Right hindlimb (tissue), 1 donor: ENCODE measurements at regions not wholly inside any gene's neighbourhood (a gene's known extent, or its start where the extent isn't known, plus 50 kb on each side); places are given as distances from the start of the nearest gene placed in this dataset.
"Not testable (repeated sequence)": the region's sequence is repeated elsewhere in the genome, so short reads cannot be mapped to it uniquely, and the experiment has no call there.

Experiments
- DNase-seq: peaks from one replicate; pipeline ENCODE4 v3.0.0-alpha.2; 2018

DNA sequence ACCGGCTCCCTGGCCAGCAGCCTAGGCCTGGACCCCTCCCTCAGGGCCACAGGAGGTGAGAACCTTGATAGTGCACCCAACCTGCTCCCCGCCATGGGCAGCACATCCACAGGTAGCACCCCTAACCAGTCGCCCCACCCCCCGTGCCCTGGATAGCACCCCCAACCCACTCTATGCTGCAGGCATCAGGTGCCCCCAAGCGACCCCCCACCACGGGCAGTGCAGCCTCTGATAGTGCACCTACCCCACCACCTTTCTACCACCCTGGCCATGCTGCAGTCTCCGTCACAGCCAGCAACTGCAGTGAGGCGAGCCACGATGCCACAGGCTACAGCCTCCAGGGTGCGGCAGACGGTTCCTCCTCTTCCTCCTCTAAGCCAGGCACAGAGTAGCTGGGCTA, 55.6 kb downstream of the SOWAHC start:
- DNase-seq = no peak

DNA sequence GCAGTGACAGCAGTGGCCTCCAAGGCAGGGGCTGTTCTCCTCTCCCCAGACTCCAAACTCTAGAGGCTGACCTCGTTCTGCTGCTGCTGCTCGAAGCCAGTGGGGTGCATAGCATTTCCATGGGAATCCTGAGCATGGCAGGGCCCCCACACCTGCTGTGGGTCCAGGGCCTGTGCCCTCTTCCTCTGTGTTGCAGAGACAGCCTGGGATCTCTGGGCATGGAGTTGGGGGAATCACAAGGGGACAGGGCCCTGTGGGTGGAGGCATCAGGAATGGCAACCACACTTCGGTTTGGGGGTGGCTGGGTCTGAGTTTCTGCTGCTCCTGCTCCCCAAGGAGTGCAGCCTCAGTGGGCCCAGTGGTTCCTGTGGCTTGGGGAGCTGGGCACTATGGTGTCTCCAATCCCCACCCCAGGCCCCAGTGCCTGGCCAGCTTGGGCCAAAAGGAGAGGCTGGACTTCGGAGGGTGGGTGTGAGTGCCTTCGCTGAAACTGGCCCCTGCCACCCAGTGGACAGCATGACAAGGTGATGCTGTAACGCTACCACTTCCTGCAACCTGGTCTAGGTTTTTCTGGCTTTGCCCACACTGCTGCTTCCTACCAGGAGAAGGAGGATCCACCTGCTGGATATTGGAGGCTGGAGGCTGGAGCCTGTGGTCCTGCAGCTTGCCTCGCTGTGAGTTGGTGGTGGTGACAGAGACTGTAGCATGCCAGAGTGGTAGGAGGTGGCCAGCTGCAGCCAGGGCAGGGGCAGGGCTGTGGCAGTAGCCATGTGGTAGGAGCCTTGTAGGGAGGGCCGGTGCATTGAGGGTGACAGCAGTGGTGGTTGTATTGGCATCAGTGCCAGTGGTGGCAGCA, 56.6 kb downstream of the SOWAHC start:
- no peak for DNase-seq

DNA sequence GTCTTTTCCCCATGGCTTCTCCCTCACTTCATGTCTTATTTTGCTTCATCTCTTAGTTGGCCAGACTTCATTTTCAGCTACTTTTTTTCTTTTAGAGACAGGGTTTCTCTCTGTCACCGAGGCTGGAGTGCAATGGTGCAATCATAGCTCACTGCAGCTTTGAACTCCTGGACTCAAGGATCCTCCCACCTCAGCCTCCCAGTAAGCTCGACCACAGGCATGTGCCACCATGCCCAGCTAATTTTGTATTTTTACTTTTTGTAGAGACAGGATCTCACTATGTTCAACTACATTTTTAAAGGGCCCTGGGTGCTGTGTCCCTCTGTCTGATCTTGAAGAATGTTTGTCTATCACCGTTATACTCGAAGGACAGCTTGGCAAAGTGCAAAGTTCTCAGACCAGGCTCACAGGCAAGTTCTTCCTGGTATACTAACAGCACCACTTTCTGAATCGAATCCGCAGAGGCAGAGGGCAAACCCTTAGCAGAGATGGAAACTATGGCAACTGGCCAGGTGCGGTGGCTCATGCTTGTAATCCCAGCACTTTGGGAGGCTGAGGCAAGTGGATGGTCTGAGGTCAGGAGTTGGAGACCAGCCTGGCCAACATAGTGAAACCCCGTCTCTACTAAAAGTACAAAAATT, 60.9 kb downstream of the SOWAHC start:
- no peak for DNase-seq

DNA sequence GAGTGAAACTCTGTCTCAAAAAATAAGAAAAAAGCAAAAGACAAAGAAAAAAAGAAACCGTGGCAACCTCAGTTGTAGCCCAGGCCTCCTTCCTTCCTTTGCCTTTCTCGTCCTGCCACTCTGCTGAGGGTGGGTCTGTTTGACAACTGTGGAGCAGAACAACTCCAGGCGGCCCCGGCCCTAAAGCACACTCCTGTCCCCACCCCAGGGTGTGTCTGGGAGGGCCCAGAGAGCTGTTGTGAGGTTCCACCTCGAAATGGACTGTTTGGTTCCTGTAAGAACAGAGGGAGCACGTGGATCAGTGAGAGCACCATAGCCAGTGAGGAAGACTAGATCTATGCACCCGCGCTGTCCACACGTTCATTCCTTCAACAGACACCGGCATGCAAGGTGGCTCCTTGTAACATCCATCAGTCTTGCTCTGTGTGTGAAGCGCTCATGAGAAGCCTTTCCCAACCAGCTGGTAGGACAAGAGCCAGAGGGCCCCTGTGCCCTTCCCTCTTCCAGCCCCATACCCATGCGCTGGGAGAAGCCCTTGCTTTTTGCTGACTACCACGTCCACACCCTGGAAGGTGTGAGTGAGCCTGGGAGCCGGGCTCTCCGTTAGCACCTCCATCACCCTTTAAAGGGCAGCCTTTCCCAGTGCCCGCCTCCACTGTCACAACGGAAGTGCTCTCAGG, 61.6 kb downstream of the SOWAHC start:
- no peak for DNase-seq

DNA sequence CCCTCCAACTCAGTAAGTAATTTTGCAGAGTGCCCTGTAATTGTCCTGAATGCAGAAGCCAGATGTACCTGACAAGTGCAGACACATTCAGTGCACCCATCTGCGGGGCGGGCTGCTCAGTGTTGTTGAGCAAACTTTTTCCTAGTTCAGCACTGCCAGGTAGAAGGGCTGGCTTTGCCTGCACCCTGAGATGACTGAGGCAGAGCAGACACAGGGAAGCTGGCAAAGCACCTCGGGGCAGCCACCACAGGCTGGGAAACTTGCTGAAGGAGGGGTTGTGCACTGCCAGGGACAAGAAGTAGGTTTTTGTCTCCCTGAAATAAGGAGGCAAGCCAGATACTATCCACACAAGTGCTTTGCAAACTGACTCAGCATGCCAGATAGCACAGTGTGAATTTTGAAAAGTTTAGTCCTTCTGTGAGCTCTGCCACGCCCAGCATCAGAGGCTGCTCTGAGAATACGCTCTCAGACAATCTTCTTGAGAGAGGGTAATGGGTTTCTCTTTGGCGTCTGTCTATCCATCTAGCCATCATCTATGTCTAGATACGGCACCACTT, 62.3 kb downstream of the SOWAHC start:
- no peak for DNase-seq

DNA sequence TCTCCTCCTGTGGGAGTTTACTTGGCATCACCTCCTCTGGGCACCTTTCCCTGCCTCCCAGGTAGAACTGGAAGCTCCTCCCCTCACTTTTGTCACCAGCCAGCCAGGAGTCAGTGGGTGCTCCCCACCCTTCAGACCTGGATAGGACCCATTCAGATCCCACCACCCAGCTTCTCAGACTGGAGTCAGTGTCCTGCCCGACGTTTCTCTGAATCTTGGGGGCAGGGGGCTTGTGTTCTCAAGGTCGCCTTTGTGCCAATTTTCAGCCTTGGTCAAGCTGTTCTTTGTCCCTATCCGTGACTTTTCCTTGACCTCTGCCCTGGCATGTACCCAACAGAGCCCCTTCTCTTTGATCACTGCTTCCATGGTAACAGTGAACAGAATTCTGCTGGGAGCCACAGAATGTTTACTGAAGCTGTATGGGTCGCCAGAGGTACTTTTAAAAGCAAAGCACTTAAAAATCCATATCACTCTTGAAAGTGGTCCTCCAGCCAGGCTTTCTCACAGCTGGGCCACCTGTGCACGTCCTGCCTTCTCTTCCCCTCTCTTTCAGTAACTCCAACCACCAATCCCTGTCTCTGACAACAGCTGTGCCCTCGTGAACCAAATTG, 63.1 kb downstream of the SOWAHC start:
- DNase-seq = not testable (repeated sequence)

DNA sequence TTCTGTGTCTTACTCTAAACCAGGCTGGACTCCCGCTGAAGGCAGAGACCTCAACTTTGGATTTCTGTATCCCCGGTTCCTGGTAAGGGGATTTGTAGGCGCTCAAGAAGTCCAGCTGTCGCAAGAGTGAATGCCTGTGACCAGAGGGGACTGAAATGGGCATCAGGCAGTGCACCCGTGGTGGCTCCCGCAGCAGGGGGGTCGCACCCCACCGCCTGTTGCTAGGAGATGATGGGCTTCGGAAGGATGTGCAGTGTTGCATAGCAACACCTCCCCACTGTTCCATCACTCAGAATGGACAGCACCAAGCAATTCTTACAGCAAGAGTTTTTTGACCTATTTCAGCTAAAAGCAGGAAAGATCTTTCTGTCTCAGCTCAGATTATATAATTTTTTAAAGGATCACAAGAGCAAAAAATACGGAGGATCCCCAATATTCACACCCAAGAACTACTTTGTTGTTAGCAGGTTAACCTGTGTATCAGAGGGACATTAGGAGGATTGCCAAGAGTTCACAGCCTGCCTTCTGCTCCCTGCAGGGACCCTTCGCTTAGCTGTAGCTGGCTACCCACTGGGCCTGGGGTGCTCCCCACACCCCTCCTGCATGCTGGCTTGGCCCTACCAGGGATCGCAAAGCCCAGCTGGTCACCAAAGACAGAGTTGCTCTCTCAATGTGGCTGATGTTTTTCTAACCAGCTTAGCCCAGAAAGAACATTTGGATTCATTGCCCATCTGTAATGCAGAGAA, 63.8 kb downstream of the SOWAHC start:
- no peak for DNase-seq

DNA sequence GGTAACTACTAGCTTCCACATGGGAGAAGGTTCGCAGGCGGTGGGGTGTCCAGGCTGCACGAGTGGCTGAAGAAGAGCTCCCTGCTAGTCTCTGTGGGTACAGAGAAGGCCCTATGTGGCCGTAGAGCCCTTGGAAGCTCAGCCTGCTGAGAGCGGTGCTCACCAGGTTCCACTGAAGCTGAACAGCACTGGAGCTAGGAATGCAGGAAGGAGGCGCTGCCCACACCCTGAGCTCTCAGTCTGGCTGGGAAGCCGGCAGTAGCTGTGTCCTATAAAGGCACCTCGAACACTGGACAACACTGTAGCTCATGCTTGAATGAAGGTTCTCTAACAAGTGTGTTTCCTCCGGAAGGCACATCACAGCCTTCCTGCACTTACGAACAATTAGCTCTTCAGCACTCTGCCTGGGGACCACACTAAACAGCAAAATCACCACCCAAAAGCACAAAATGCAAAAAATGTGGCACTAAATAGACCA, 64.6 kb downstream of the SOWAHC start:
- not testable (repeated sequence) for DNase-seq

DNA sequence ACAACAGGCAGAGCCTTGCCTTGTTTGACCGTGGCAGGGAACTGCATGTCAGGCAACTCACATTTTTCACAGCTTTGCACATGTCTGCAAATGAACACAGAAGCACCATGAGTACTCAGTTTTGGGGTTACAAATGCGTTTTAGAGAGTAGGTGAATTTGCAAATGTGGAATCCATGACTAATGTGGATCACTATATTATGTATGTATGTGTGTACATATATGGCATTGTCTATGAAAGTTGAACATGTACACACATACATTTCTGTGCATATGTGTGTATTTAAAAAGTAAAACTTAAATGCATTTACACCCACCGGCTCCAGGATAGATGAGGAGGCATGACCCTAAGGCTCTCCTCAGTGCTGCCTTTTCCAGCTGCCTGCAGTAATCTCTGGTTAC, 65.1 kb downstream of the SOWAHC start:
- DNase-seq = no peak

DNA sequence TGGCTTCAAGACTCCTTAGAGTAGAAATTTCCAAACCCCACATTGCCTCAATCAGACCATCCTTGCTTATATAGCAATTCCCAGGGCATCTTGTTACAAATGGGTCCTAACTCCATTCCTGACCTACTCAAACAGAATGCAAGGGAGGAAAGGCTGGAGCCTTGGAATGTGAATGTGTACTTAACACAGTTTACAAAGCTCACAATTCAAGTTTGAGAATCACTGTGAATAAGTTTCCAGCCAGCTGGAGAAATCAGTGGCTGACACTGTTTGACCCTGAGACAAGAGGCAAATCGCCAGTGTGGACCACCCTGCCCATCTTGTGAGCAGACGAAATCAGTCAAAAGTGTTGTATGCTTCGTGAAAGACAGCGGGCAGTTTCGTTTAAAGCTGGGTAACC, 65.5 kb downstream of the SOWAHC start:
- DNase-seq = no peak

DNA sequence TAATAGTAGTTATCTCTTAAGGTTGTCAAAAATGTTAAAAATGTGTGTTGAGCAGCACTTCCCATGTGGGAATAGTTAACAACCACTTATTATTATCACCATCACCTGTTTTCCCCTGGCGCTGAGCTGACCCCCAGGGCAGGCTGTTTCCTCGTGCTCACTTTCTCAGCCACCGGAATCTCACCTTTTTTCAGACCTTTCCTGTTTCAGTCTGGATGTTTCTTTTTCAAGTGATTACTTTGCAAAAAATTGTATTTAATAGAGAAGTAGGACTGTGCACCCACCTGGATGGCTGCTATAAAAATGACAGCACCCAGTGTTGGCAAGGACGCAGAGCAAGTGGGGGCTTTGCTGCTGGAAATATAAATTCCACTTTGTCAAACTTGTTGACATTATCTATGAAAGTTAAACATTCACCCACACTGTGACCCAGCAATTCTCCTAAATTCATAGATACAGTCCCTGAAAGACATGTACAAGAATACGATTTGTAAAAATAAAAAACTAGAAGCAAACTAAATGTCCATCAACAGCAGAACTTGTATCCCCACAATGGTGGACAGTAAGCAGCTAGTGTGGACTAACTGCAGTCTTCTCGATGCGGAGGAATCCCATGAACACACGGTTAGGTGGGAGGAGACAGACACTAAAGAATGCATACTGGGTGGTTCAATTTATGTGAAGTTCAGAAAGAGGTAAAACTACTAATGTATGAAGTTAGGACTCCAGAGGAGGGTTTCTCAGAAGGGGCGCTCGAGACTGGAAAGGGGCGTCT, 66.5 kb downstream of the SOWAHC start:
- DNase-seq = no peak

DNA sequence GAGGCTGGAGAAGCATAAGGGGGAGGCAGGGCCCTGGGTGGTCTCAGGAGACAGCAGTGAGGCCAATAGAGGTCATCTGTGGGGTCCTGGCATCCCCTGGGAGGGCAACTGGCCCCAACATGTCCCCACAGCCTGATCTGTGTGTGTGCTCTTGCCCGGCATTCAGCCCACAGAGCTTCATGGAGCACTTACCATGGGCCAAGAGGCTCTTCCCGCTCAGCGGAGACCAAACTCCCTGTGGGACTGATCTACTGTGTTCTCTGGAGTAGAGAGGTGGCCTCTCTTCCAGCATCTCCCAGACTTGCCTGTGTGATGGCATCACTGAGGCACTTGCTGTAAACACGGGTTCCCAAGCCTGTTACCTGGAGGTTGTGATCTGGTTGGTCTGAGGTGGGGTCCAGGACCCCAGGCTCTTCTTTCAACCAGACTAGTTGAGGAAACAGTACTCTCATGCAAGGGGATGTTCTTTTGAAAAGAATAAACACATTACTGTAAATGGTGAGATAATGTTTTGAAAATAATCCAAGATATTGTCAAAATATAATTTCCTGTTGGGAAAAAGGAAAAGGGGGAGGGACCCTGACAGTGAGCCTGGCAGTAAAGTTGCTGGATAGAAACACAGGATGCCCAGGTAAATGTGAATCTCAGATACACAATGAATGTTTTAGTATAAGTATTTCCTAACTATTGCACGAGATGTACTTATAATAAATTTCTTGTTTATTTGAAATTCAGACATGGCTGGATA, 67.6 kb downstream of the SOWAHC start:
- DNase-seq = no peak

DNA sequence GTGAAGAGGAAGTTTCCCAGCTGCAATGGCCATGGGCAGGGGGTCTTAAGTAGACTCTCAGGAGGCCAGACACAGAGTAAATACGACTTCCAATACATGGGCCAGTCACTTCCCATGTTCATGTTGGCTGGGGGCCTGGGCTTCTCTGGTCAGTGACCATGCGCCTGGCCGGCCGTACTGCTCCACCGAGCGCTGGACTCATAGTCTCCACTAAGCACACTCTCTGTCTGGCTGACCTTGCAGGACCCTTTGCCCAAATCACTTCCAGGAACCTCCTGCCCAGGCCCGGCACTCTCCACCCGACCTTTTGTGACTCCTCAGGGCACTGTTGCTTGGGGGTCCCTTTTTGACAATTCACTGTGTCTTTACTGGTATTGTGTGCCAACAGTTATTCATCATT, 69.3 kb downstream of the SOWAHC start:
- DNase-seq = no peak

DNA sequence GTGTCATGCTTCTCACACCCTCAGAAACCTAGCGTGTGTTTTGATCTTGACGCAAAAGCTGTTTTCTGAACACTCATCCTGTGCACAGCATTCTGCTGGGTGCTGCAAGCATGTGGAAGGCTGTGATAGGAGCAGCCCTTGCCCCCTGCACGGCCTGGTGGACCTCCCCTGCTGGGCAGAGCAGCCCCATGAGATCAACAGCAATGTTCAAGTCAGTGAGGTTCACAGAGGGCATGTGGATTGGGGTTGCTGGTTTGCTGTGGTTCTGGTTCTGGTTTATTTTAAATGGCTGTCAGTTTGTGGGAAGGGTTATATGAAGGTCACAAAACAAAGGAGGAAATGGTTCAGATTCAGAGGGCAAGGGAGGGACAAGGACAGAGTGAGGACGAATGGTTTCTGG, 71.3 kb downstream of the SOWAHC start:
- no peak for DNase-seq

DNA sequence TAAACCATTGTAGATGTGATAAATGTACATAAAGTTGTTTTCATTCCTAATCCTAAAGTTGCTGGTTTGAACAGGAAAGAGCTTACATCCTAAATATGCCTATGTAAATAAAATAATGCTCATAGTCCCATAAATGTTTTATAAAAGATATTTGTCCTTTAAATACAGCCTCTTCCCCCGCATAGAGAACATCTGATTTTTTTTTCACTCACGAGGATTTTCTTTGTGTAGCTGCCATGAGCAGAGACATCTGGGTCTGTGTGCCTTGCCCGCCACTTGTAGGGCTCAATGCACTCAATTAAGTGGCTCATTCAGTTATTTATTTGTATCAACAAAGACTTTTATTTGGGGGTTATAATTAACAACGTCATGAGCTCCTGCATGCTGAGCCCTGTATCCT, 72.8 kb downstream of the SOWAHC start:
- DNase-seq = no peak

DNA sequence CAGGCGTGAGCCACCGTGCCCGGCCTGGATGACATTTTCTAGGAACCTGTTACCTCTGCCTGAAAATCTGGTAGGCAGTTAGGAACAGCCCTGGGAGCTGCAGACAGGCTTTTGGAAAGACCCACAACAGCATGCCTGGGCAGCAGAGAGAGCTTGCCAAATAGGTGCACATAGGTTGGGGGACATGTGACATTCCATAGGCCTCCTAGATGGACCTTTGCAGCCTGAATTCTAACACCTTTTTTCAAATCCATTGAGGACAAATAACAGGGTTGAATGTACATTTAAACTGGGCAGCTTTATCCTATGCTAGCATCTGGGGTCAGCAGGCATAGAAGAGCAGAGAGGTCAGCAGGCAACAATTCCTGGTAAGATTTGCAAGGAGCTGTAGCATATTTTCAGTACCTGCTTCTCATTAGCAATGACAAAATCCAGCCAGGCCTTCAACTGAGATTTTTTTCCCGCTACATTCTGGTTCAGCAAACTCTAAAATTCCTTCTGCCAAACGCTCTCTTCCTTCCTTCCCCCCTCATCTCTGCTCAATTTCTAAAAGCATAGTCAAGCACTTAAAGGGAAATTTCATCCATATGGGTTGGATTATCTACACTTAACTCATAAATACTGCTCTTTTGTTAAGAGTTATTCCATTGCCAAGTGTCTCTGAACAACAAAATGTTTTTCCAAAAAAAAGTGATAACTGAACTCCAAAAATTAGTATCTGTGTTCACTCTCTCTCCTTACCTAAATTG, 75.2 kb downstream of the SOWAHC start:
- DNase-seq = no peak

DNA sequence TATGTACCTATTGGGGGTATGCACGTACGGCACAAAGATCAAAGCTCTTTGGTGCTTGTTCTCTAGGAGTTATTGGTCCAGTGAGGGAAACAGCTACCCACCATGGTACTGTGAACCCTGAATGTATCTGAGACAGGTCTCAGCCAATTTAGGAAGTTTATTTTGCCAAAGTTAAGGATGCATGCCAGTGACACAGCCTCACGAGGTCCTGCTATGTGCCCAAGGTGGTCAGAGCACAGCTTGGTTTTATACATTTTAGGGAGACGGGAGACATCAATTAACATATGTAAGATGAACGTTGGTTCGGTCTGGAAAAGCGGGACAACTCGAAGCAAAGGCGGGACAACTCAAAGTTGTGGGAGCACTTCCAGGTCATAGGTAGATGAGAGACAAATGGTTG, 75.8 kb downstream of the SOWAHC start:
- DNase-seq = no peak

DNA sequence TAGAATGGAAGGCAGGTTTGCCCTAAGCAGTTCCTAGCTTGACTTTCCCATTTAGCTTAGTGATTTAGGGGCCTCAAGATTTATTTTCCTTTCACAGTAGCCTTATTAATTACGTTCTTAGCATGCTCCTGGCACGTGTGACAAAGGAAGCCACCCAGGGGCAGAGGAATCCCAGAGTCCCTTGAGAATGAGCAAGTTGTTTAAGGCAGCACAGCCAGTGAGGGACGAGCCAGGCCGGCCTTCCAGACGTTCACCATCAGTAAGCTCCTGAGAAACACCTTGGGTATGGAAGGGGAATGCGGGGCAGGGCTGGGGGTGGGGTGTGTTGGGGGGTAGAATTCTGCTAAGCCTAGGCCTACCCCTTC, 76.3 kb downstream of the SOWAHC start:
- no peak for DNase-seq

DNA sequence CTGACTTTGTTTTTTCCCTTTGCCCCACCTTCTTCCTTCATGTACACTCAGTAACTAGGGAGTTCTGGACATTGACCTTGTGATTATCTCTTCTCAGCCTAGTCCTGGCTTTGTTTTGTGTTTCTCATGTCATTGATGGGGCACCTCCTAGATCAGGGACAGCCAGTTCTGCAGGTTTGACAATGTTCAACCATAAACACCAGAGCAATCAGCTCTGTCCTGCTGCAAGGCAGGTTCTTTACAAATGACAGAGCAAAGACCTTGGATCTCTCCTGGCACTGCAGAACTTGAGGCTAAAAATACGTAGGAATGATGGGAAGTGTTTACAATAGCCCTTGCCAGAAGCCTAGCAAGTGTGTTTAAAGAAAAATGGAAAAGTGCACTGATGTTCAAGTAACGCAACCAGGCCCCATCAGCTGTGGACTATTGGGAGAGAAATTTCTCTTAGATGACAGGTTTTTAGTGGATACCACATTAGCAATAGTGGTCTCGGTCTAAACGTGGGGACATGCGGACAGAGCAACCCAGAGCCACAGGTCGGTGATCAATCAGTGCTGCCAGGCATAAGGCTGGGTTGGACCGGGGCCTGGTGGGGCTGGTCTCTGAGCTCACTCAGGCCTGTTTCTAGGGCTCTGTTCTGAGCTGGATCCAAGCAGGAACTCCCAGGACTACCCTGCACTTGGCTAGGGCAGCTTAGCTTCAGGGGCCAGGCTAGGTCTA, 76.8 kb downstream of the SOWAHC start:
- peak; percentile 35 for DNase-seq
